ENCODE measurements at regions not wholly inside any gene's neighbourhood (a gene's known extent, or its start where the extent isn't known, plus 50 kb on each side); places are given as distances from the start of the nearest gene placed in this dataset.

DNA sequence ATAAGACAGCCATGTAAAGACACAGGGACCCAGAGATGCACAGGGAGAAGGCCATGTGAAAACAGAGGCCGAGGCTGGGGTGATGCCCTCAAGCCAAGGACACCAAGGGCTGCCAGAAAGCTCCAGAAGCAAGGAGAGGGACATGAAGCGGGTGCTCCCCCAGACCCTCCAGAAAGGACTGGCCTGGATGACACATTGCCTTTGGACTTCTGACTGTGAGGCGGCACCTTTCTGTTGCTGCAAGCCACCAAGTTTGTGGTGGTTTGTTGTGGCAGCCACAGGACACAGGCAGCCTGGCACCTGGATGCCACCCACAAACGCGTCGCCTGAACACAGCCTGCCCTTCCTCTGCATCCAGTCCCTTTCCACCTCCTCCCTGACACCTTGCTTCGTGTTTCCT lies 67.1 kb downstream of the RHOB start:
- Histone ChIP-seq H3K9ac (ENCODE audit: low read length) (no peak overlapping the region), H3K27me3 (ENCODE audit: control insufficient read depth, insufficient read depth, low read length) (no peaks in the 10 kb centered on the region), H3K4me3 (ENCODE audit: low read depth, low read length) (no peak overlapping the region), H3K27ac (ENCODE audit: low read depth, low read length) (no peak overlapping the region), H3K36me3 (ENCODE audit: control insufficient read depth, insufficient read depth, low read length) (no peaks in the 10 kb centered on the region), H3K9me3 (ENCODE audit: control insufficient read depth, insufficient read depth, low read depth, low read length) (peaks cover 12% of the 10 kb centered on the region), H3K4me1 (ENCODE audit: control insufficient read depth, insufficient read depth, low read length) (0 out of 2 replicates have a peak, but pooled peaks cover 8% of the 10 kb centered on the region)

GRCh38 chr2:20514596-20515269 lies 67.9 kb downstream of the RHOB start:
- Histone ChIP-seq H3K9ac (ENCODE audit: low read length) (no peak overlapping the region), H3K4me3 (ENCODE audit: low read depth, low read length) (no peak overlapping the region), H3K27ac (ENCODE audit: low read depth, low read length) (no peak overlapping the region), H3K36me3 (ENCODE audit: control insufficient read depth, insufficient read depth, low read length) (no peaks in the 10 kb centered on the region), H3K9me3 (ENCODE audit: control insufficient read depth, insufficient read depth, low read depth, low read length) (peaks cover 12% of the 10 kb centered on the region), H3K27me3 (ENCODE audit: control insufficient read depth, insufficient read depth, low read length) (no peaks in the 10 kb centered on the region), H3K4me1 (ENCODE audit: control insufficient read depth, insufficient read depth, low read length) (0 out of 2 replicates have a peak, but pooled peaks cover 7% of the 10 kb centered on the region)

DNA sequence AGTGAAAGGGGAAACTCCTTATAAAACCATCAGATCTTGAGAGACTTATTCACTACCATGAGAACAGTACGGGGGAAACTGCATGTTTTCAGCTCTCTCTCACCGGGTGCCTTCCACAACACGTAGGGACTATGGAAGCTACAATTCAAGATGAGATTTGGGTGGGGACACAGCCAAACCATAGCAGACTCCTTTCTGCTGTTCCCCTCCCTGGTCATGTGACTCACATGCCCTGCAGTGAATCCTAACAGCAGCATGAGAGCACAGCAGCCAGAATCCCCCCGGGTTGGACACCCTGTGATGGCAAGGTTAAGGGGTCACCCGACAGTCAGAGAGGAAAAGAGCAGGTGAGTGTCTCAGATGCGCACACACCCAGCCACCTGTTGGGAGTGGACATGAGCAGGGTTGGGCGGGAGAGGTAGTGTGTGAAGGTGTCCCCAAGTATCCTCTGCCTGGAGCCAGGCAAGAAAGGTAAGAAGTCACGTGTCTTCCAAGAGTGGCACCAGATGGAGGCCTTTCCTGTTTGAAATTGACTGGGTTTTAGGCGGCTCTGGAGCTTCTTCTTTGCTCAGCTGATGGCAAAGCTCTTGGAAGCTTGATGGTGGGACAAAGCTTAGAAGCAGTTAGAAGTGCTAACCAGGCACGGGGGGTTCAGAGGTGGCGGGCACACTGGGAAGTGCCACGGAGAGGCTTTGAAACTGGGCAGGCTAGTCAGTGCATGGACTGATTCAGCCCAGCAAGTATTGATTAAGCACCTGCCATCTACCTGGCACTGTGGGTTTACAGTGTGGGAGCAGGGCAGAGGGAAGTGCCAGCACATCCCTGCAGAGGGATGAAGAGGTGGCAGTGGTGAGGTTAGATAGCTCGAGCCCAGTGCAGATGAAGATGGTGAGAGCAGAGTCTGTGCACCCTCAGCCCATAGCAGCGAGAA lies 68.7 kb downstream of the RHOB start:
- no peak overlapping the region for H3K9ac ChIP-seq (ENCODE audit: low read length)
- H3K9me3 ChIP-seq (ENCODE audit: control insufficient read depth, insufficient read depth, low read depth, low read length): peaks cover 12% of the 10 kb centered on the region
- H3K36me3 ChIP-seq (ENCODE audit: control insufficient read depth, insufficient read depth, low read length): no peaks in the 10 kb centered on the region
- no peak overlapping the region for H3K27ac ChIP-seq (ENCODE audit: low read depth, low read length)
- no peaks in the 10 kb centered on the region for H3K4me1 ChIP-seq (ENCODE audit: control insufficient read depth, insufficient read depth, low read length)
- H3K4me3 ChIP-seq (ENCODE audit: low read depth, low read length): no peak overlapping the region
- H3K27me3 ChIP-seq (ENCODE audit: control insufficient read depth, insufficient read depth, low read length): no peaks in the 10 kb centered on the region

- no peaks in the 10 kb centered on the region for H3K27me3 ChIP-seq (ENCODE audit: control insufficient read depth, insufficient read depth, low read length)
- H3K4me1 ChIP-seq (ENCODE audit: control insufficient read depth, insufficient read depth, low read length): no peaks in the 10 kb centered on the region
These were observed 69.4 kb downstream of the RHOB start for GRCh38 chr2:20516291-20516645.

DNA sequence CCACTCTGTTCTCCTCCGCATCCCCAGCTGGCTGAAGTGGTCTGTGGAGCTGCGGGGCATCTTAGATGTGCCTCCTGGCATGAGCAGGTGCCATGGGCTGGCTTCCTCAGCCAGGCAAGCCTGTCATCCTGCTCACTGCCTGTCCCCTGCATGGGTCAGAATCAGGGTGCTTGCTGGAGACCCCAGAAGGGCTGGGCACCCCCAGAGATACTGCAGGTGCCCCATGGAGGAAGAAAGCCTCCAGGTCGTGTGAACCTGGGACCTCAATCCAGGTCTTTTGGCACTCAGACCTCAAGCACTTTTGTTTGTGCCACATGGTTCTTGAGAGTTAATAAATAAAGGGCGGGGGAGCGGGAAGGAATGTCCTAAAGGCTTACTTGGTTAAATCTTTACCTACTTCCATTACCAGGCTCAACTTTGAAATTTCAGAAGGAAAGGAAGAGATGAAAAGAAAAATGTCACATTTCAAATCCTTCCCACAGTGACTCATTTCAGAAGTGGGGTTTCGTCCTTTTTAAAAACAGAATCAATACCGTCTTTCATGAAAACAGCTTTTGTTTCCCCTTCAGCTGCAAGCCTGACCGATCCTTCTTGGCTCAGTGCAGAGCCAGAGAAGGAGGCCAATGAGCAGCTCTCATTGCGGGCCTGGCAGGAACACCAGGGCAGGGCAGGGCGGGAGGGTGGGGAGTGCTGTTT lies 69.9 kb downstream of the RHOB start:
- no peak overlapping the region for H3K4me3 ChIP-seq (ENCODE audit: low read depth, low read length)
- H3K27me3 ChIP-seq (ENCODE audit: control insufficient read depth, insufficient read depth, low read length): no peaks in the 10 kb centered on the region
- H3K36me3 ChIP-seq (ENCODE audit: control insufficient read depth, insufficient read depth, low read length): no peaks in the 10 kb centered on the region
- H3K27ac ChIP-seq (ENCODE audit: low read depth, low read length): no peak overlapping the region
- no peaks in the 10 kb centered on the region for H3K4me1 ChIP-seq (ENCODE audit: control insufficient read depth, insufficient read depth, low read length)
- H3K9me3 ChIP-seq (ENCODE audit: control insufficient read depth, insufficient read depth, low read depth, low read length): peaks cover 12% of the 10 kb centered on the region
- H3K9ac ChIP-seq (ENCODE audit: low read length): no peak overlapping the region

More at GRCh38 chr2:20516291-20516645, 69.4 kb downstream of the RHOB start:
- Histone ChIP-seq H3K9me3 (ENCODE audit: control insufficient read depth, insufficient read depth, low read depth, low read length) (peaks cover 12% of the 10 kb centered on the region), H3K27ac (ENCODE audit: low read depth, low read length) (no peak overlapping the region), H3K36me3 (ENCODE audit: control insufficient read depth, insufficient read depth, low read length) (no peaks in the 10 kb centered on the region), H3K9ac (ENCODE audit: low read length) (no peak overlapping the region), H3K4me3 (ENCODE audit: low read depth, low read length) (no peak overlapping the region)

GRCh38 chr2:20519309-20519708 lies 72.4 kb downstream of the RHOB start:
- Histone ChIP-seq H3K4me3 (ENCODE audit: low read depth, low read length) (no peak overlapping the region), H3K9ac (ENCODE audit: low read length) (no peak overlapping the region), H3K36me3 (ENCODE audit: control insufficient read depth, insufficient read depth, low read length) (no peaks in the 10 kb centered on the region), H3K9me3 (ENCODE audit: control insufficient read depth, insufficient read depth, low read depth, low read length) (peaks cover 12% of the 10 kb centered on the region), H3K4me1 (ENCODE audit: control insufficient read depth, insufficient read depth, low read length) (peaks cover 2% of the 10 kb centered on the region; the same call in 1 of the 2 replicates), H3K27ac (ENCODE audit: low read depth, low read length) (no peak overlapping the region), H3K27me3 (ENCODE audit: control insufficient read depth, insufficient read depth, low read length) (no peaks in the 10 kb centered on the region)

DNA sequence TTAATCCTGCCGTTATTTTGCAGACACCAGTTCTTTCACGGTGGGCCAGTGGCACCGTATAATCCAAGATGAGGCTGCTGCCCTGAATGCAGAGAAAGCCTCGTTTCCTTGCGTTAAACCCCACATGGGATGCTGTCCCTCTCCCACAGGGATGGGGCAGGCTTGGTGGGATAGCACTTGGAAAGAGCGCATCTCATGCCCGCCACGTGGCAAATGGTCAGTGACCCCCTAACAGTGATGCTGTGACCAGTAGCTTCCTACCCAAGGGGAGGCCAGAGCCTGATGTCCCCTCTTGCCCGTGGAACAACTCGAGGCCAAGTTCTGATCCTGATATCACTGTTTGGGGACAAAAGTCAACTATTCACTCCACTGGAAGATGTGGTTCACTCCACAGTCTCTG lies 73.3 kb downstream of the RHOB start:
- H3K4me1 ChIP-seq (ENCODE audit: control insufficient read depth, insufficient read depth, low read length): peaks cover 10% of the 10 kb centered on the region; the same call in 1 of the 2 replicates
- H3K9ac ChIP-seq (ENCODE audit: low read length): no peak overlapping the region

DNA sequence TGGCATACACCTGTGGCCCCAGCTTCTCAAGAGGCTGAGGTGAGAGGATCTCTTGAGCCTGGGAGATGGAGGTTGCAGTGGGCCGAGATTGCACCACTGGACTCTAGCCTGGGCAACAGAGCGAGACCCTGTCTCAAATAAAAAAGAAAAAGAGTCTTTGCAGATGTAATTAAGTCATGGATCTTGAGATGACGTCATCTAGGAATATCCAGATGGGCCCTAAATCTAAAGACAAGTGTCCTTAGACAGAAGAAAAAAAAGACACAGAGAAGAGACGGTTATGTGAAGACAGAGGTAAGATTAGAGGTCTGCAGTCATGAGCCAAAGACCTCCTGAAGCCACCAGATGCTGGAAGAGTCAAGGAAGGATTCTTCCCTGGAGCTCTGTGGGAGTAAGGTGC lies 74.3 kb downstream of the RHOB start:
- Histone ChIP-seq H3K27ac (ENCODE audit: low read depth, low read length) (no peak overlapping the region), H3K4me3 (ENCODE audit: low read depth, low read length) (no peak overlapping the region), H3K36me3 (ENCODE audit: control insufficient read depth, insufficient read depth, low read length) (no peaks in the 10 kb centered on the region), H3K4me1 (ENCODE audit: control insufficient read depth, insufficient read depth, low read length) (peaks cover 15% of the 10 kb centered on the region; the same call in 1 of the 2 replicates), H3K9me3 (ENCODE audit: control insufficient read depth, insufficient read depth, low read depth, low read length) (no peaks in the 10 kb centered on the region), H3K27me3 (ENCODE audit: control insufficient read depth, insufficient read depth, low read length) (no peaks in the 10 kb centered on the region), H3K9ac (ENCODE audit: low read length) (no peak overlapping the region)

More for the DNA sequence above, 73.3 kb downstream of the RHOB start:
- Histone ChIP-seq H3K36me3 (ENCODE audit: control insufficient read depth, insufficient read depth, low read length) (no peaks in the 10 kb centered on the region), H3K4me3 (ENCODE audit: low read depth, low read length) (no peak overlapping the region), H3K27ac (ENCODE audit: low read depth, low read length) (no peak overlapping the region), H3K9me3 (ENCODE audit: control insufficient read depth, insufficient read depth, low read depth, low read length) (peaks cover 9% of the 10 kb centered on the region), H3K27me3 (ENCODE audit: control insufficient read depth, insufficient read depth, low read length) (no peaks in the 10 kb centered on the region)

DNA sequence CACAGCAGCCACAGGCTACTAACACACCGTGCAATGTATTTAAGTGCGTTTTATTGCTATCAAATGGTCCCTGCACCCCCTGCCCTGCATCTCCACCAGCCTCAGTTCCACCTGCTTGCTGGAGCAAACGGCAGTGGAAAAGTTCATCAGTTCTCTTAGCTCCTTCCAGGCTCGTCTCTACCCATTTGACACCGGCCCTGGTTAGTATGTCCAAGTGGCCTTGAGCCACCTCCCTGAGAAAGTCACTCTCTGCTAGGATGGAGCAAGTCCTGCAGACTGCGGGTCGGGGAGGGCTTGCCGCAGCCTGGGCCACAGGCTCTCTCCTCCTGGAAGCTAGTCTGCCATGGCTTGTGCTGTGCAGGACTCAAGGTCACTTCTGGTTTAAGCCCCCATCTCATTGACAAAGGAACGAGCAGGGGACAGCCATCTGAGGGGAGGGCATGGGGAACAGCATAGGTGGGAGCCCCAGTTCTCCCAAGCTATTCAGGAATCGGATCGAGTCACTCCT lies 74.9 kb downstream of the RHOB start:
- peaks cover 15% of the 10 kb centered on the region; the same call in 1 of the 2 replicates for H3K4me1 ChIP-seq (ENCODE audit: control insufficient read depth, insufficient read depth, low read length)
- no peaks in the 10 kb centered on the region for H3K36me3 ChIP-seq (ENCODE audit: control insufficient read depth, insufficient read depth, low read length)
- no peak overlapping the region for H3K4me3 ChIP-seq (ENCODE audit: low read depth, low read length)
- no peak overlapping the region for H3K9ac ChIP-seq (ENCODE audit: low read length)
- H3K27ac ChIP-seq (ENCODE audit: low read depth, low read length): no peak overlapping the region
- no peaks in the 10 kb centered on the region for H3K9me3 ChIP-seq (ENCODE audit: control insufficient read depth, insufficient read depth, low read depth, low read length)
- H3K27me3 ChIP-seq (ENCODE audit: control insufficient read depth, insufficient read depth, low read length): no peaks in the 10 kb centered on the region

DNA sequence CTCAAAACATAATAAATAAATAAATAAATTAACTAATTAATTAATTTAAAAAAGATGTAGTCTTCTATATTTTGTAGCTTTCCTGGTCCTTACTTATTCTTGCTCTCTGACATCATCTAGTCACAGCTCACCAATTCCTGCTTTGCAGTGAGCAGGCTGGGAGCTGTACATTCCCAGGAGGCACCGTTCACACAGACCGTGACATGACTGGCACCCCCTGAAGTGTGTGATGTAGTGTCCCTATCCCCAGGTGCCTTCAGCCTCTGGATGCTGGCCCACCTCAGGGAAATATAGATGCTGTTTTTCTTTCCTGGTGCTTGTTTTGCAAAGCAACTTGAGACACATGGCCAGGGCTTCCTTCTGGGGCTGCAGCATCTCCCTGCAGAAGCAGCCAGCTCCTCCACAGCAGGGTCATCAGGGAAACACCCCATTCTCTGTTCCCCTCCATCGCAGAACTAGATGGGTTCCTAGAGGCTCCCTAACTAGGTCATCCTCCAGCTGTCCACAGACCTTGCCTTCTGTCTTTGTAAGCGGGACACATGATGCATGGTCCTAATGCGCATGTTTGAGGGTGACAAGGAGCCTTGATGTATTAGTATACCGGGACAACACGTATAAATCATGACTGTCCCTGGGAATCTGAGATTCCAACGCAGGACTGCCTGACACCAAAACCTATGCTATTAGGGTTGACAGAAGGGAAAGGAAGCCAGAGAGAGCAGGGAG lies 76.4 kb downstream of the RHOB start:
- Histone ChIP-seq H3K36me3 (ENCODE audit: control insufficient read depth, insufficient read depth, low read length) (no peaks in the 10 kb centered on the region), H3K9me3 (ENCODE audit: control insufficient read depth, insufficient read depth, low read depth, low read length) (no peaks in the 10 kb centered on the region), H3K27me3 (ENCODE audit: control insufficient read depth, insufficient read depth, low read length) (no peaks in the 10 kb centered on the region), H3K4me3 (ENCODE audit: low read depth, low read length) (no peak overlapping the region), H3K27ac (ENCODE audit: low read depth, low read length) (no peak overlapping the region), H3K9ac (ENCODE audit: low read length) (no peak overlapping the region), H3K4me1 (ENCODE audit: control insufficient read depth, insufficient read depth, low read length) (peaks cover 15% of the 10 kb centered on the region; the same call in 1 of the 2 replicates)

All from HUES6 (cell line).